H9 (cell line): ENCODE measurements at regions not wholly inside any gene's neighbourhood (a gene's known extent, or its start where the extent isn't known, plus 50 kb on each side); places are given as distances from the start of the nearest gene placed in this dataset.
A peak's percentile ranks its signal among the peaks of the same experiment; 100 is the strongest.

ENCODE experiments used
- DNase-seq: peaks from one replicate; pipeline ENCODE4 v3.0.0-alpha.2; 2017
- H2AFZ ChIP-seq: one replicate; pipeline ENCODE4 v1.6.1; 2013; ENCODE audit warnings: mild to moderate bottlenecking, low read length, control low read depth, moderate library complexity
- H2AK5ac ChIP-seq: 2 replicates; pipeline ENCODE4 v1.6.1; 2013; ENCODE audit warnings: low read length, control low read depth, mixed read lengths; ENCODE audit not compliant: insufficient read length
- H2BK120ac ChIP-seq: one replicate; pipeline ENCODE4 v1.6.1; 2013; ENCODE audit warnings: low read depth, mild to moderate bottlenecking, low read length, control low read depth, inconsistent platforms; ENCODE audit not compliant: poor library complexity, severe bottlenecking
- H2BK12ac ChIP-seq: 2 replicates; pipeline ENCODE4 v1.6.1; 2013; ENCODE audit warnings: low read length, control low read depth, mixed read lengths, low read depth; ENCODE audit not compliant: insufficient read length
- H2BK15ac ChIP-seq: 2 replicates; pipeline ENCODE4 v1.6.1; 2013; ENCODE audit warnings: low read depth, low read length, control low read depth
- H2BK20ac ChIP-seq: one replicate; pipeline ENCODE4 v1.6.1; 2013; ENCODE audit warnings: low read depth, mild to moderate bottlenecking, low read length, control low read depth, inconsistent platforms; ENCODE audit not compliant: poor library complexity, severe bottlenecking
- H2BK5ac ChIP-seq: 2 replicates; pipeline ENCODE4 v1.6.1; 2013; ENCODE audit warnings: low read length, control low read depth, mixed read lengths; ENCODE audit not compliant: insufficient read length
- H3K14ac ChIP-seq: 2 replicates; pipeline ENCODE4 v1.6.1; 2013; ENCODE audit warnings: low read length, control low read depth; ENCODE audit not compliant: insufficient read depth
- H3K18ac ChIP-seq: 2 replicates; pipeline ENCODE4 v1.6.1; 2013; ENCODE audit warnings: low read depth, mild to moderate bottlenecking, mixed read lengths, low read length, control low read depth; ENCODE audit not compliant: insufficient read length
- H3K23ac ChIP-seq: 2 replicates; pipeline ENCODE4 v1.6.1; 2013; ENCODE audit warnings: low read length, control low read depth, mixed read lengths, low read depth; ENCODE audit not compliant: insufficient read length
- H3K23me2 ChIP-seq: 2 replicates; pipeline ENCODE4 v1.6.1; 2013; ENCODE audit warnings: low read depth, mild to moderate bottlenecking, mixed read lengths, low read length, control low read depth; ENCODE audit not compliant: insufficient read length, poor library complexity, severe bottlenecking
- H3K27ac ChIP-seq: 2 replicates; pipeline ENCODE4 v1.5.1; 2013; ENCODE audit warnings: low read length, control low read depth, mixed read lengths, low read depth; ENCODE audit not compliant: insufficient read length
- H3K27me3 ChIP-seq: 2 replicates; pipeline ENCODE4 v1.6.1; 2013; ENCODE audit warnings: low read length, control low read depth, inconsistent platforms; ENCODE audit not compliant: insufficient read depth
- H3K4ac ChIP-seq: 2 replicates; pipeline ENCODE4 v1.6.1; 2013; ENCODE audit warnings: low read depth, mild to moderate bottlenecking, control low read depth, inconsistent platforms, low read length, moderate library complexity
- H3K4me1 ChIP-seq: 2 replicates; pipeline ENCODE4 v1.6.1; 2013; ENCODE audit warnings: low read length, control low read depth, inconsistent platforms; ENCODE audit not compliant: insufficient read depth
- H3K4me2 ChIP-seq: 2 replicates; pipeline ENCODE4 v1.6.1; 2013; ENCODE audit warnings: low read length, control low read depth, mixed read lengths; ENCODE audit not compliant: insufficient read length, insufficient read depth
- H3K56ac ChIP-seq: 2 replicates; pipeline ENCODE4 v1.6.1; 2013; ENCODE audit warnings: low read depth, mild to moderate bottlenecking, mixed read lengths, low read length, control low read depth; ENCODE audit not compliant: insufficient read length
- H3K79me1 ChIP-seq: 2 replicates; pipeline ENCODE4 v1.6.1; 2013; ENCODE audit warnings: low read depth, mild to moderate bottlenecking, moderate library complexity, low read length, control low read depth, inconsistent platforms; ENCODE audit not compliant: insufficient read depth, poor library complexity, severe bottlenecking
- H3K79me2 ChIP-seq: 2 replicates; pipeline ENCODE4 v1.6.1; 2013; ENCODE audit warnings: low read length, control low read depth, inconsistent platforms; ENCODE audit not compliant: insufficient read depth
- H3K9ac ChIP-seq: 2 replicates; pipeline ENCODE4 v1.6.1; 2013; ENCODE audit warnings: low read length, control low read depth, mixed read lengths; ENCODE audit not compliant: insufficient read length; ENCODE audit errors: extremely low read depth
- H3K9me3 ChIP-seq: one replicate; pipeline ENCODE4 v1.6.1; 2013; ENCODE audit warnings: low read depth, low read length, inconsistent platforms; ENCODE audit not compliant: control insufficient read depth
- H3T11ph ChIP-seq: one replicate; pipeline ENCODE4 v1.6.1; 2013; ENCODE audit warnings: mild to moderate bottlenecking, low read length, control low read depth, inconsistent platforms
- H4K20me1 ChIP-seq: one replicate; pipeline ENCODE4 v1.6.1; 2013; ENCODE audit not compliant: control insufficient read depth, insufficient read length, insufficient read depth
- H4K5ac ChIP-seq: 2 replicates; pipeline ENCODE4 v1.6.1; 2013; ENCODE audit warnings: low read depth, mild to moderate bottlenecking, mixed read lengths, low read length, control low read depth; ENCODE audit not compliant: insufficient read length
- H4K8ac ChIP-seq: replicated peaks from 2 replicates; pipeline ENCODE4 v1.6.1; 2013; ENCODE audit warnings: low read length, control low read depth, mixed read lengths, low read depth; ENCODE audit not compliant: insufficient read length
- H4K91ac ChIP-seq: 2 replicates; pipeline ENCODE4 v1.6.1; 2013; ENCODE audit warnings: low read depth, mild to moderate bottlenecking, moderate library complexity, mixed read lengths, low read length, control low read depth; ENCODE audit not compliant: insufficient read length
- H3K27ac Mint-ChIP-seq, 3 experiments: 2 replicates in 2 of 3; 3 replicates in 1 of 3; pipeline ENCODE4 v1.8.0; 2020 to 2021; ENCODE audit warnings: mixed read lengths in 3 of 3, mild to moderate bottlenecking in 1 of 3, moderate library complexity in 1 of 3
- H3K27me3 Mint-ChIP-seq: 2 replicates; pipeline ENCODE4 v1.8.0; 2021; ENCODE audit warnings: low read depth, mild to moderate bottlenecking, moderate library complexity, mixed read lengths
- H3K36me3 Mint-ChIP-seq, 3 experiments: 2 replicates in 2 of 3; 3 replicates in 1 of 3; pipeline ENCODE4 v1.8.0; 2020 to 2021; ENCODE audit warnings: low read depth in 3 of 3, mixed read lengths in 3 of 3; ENCODE audit not compliant: insufficient read depth in 1 of 3
- H3K4me1 Mint-ChIP-seq, 2 experiments: 2 replicates each; pipeline ENCODE4 v1.8.0; 2020; ENCODE audit warnings: mixed read lengths in 2 of 2
- H3K4me3 Mint-ChIP-seq, 2 experiments: 2 replicates in 1 of 2; 3 replicates in 1 of 2; pipeline ENCODE4 v1.8.0; 2020 to 2021; ENCODE audit warnings: mild to moderate bottlenecking in 2 of 2, mixed read lengths in 2 of 2, moderate library complexity in 1 of 2
- H3K9me3 Mint-ChIP-seq, 2 experiments: 2 replicates in 1 of 2; 3 replicates in 1 of 2; pipeline ENCODE4 v1.8.0; 2020; ENCODE audit warnings: mild to moderate bottlenecking in 2 of 2, mixed read lengths in 2 of 2, moderate library complexity in 1 of 2
- WGBS: extraction: QIAGEN DNeasy Blood & Tissue Kit; methylation state at CpG from one replicate; pipeline ENCODE4 v1.1.7; 2013; ENCODE audit warnings: missing lambda C conversion rate, low lambda C conversion rate, mixed read lengths; ENCODE audit not compliant: insufficient read length; ENCODE audit errors: extremely low coverage; 5-methylcytosine and 5-hydroxymethylcytosine counted together
- TF ChIP-seq, protein P1 (sequence below): fragments of 200-600 bp; sonication (generic); conservative IDR thresholded peaks from 3 replicates; pipeline ENCODE4 v1.8.0; 2021; ENCODE audit warnings: antibody characterized with exemption, mild to moderate bottlenecking

- H2AK5ac ChIP-seq = no peak overlapping the region
- H4K5ac ChIP-seq = no peak overlapping the region
- H3K36me3 Mint-ChIP-seq = peaks cover 3 to 8% (median 3%) of the 10 kb centered on the region in 3 experiments; a peak in 4 of 7 replicates
- H3K23me2 ChIP-seq = no peaks in the 10 kb centered on the region
- no peaks in the 10 kb centered on the region for H4K20me1 ChIP-seq
- peaks cover 4% of the 10 kb centered on the region for H3K4me1 ChIP-seq
- no peaks in the 10 kb centered on the region for H3K79me1 ChIP-seq
- H3K79me2 ChIP-seq = no peaks in the 10 kb centered on the region
- no peak overlapping the region for H3K4me2 ChIP-seq
- no peak overlapping the region for H3K9ac ChIP-seq
- H3K27ac Mint-ChIP-seq = no peak overlapping the region
- H2BK20ac ChIP-seq = no peak overlapping the region
- TF ChIP-seq, protein P1, sequence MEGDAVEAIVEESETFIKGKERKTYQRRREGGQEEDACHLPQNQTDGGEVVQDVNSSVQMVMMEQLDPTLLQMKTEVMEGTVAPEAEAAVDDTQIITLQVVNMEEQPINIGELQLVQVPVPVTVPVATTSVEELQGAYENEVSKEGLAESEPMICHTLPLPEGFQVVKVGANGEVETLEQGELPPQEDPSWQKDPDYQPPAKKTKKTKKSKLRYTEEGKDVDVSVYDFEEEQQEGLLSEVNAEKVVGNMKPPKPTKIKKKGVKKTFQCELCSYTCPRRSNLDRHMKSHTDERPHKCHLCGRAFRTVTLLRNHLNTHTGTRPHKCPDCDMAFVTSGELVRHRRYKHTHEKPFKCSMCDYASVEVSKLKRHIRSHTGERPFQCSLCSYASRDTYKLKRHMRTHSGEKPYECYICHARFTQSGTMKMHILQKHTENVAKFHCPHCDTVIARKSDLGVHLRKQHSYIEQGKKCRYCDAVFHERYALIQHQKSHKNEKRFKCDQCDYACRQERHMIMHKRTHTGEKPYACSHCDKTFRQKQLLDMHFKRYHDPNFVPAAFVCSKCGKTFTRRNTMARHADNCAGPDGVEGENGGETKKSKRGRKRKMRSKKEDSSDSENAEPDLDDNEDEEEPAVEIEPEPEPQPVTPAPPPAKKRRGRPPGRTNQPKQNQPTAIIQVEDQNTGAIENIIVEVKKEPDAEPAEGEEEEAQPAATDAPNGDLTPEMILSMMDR = no peak
- no peak overlapping the region for H3K18ac ChIP-seq
- H3K4me3 Mint-ChIP-seq = no peak overlapping the region
- H3K23ac ChIP-seq = no peak overlapping the region
- peak; percentile 42 for DNase-seq
- no peak overlapping the region for H2BK15ac ChIP-seq
- H3K9me3 Mint-ChIP-seq = no peaks in the 10 kb centered on the region
- no peak overlapping the region for H3K4ac ChIP-seq
- no peak overlapping the region for H2BK12ac ChIP-seq
- H3K27ac ChIP-seq = no peak overlapping the region
- peaks cover 15 to 16% of the 10 kb centered on the region in 2 experiments for H3K4me1 Mint-ChIP-seq
- H4K8ac ChIP-seq = no peak overlapping the region
- no peak overlapping the region for H2BK120ac ChIP-seq
- peaks cover 3% of the 10 kb centered on the region for H3K27me3 Mint-ChIP-seq
- no peak overlapping the region for H3K56ac ChIP-seq
- no peak overlapping the region for H2AFZ ChIP-seq
- WGBS = no CpG with 5 or more reads among the region's 2 CpGs
- H2BK5ac ChIP-seq = no peak overlapping the region
- no peaks in the 10 kb centered on the region for H3K9me3 ChIP-seq
- H3T11ph ChIP-seq = no peak overlapping the region
- no peaks in the 10 kb centered on the region for H3K27me3 ChIP-seq
- no peak overlapping the region for H3K14ac ChIP-seq
- H4K91ac ChIP-seq = no peak overlapping the region
Observed at GRCh38 chr9:2494562-2494961, 127.0 kb upstream of the VLDLR start.
